Progenitor cell of endocrine pancreas (in vitro differentiated cells): ENCODE measurements at regions not wholly inside any gene's neighbourhood (a gene's known extent, or its start where the extent isn't known, plus 50 kb on each side); places are given as distances from the start of the nearest gene placed in this dataset.
"Not testable (repeated sequence)": the region's sequence is repeated elsewhere in the genome, so short reads cannot be mapped to it uniquely, and the experiment has no call there.

Source experiments
- DNase-seq: peaks from one replicate; pipeline ENCODE4 v3.0.0; 2021; ENCODE audit warnings: low spot score; ENCODE audit not compliant: unreplicated experiment
- H3K27ac Mint-ChIP-seq: 2 replicates; pipeline ENCODE4 v1.8.0; 2021; ENCODE audit warnings: mild to moderate bottlenecking, moderate library complexity, mixed read lengths
- H3K27me3 Mint-ChIP-seq: 2 replicates; pipeline ENCODE4 v1.8.0; 2021; ENCODE audit warnings: mixed read lengths
- H3K36me3 Mint-ChIP-seq: 2 replicates; pipeline ENCODE4 v1.8.0; 2022; ENCODE audit warnings: mixed read lengths; ENCODE audit not compliant: insufficient read depth
- H3K4me1 Mint-ChIP-seq: 2 replicates; pipeline ENCODE4 v1.8.0; 2021; ENCODE audit warnings: low read depth, mixed read lengths
- H3K4me3 Mint-ChIP-seq: 2 replicates; pipeline ENCODE4 v1.8.0; 2021; ENCODE audit warnings: low read depth, mild to moderate bottlenecking, moderate library complexity, mixed read lengths
- H3K9me3 Mint-ChIP-seq: 2 replicates; pipeline ENCODE4 v1.8.0; 2021; ENCODE audit warnings: low read depth, mixed read lengths
- TF ChIP-seq, protein P1 (sequence below): fragments of 200-600 bp; sonication (generic); IDR thresholded peaks from one replicate; pipeline ENCODE4 v1.5.0; 2021; ENCODE audit warnings: antibody characterized with exemption, mild to moderate bottlenecking; ENCODE audit not compliant: unreplicated experiment

DNA sequence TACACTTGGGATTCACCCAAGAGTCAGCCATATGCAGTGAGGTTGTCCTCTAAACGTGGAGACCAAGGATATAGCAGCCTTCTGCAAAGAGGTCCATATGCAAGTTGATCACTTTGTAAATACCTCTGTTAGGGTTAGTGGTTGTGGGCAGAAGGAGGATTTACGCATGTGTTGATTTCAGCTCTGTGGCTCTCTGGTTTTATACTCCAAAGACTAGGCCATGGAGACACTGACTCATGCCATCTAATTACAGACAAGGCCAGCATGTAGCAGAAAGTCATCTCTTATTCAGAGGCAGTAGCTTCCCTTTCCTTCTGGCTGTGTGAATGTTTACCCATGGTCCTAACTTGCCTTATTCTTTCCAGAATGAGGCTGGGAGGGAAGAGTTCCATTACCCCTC is 140.9 kb upstream of the GOLGA6L4 start:
- H3K27ac Mint-ChIP-seq, DNase-seq, H3K4me3 Mint-ChIP-seq, H3K9me3 Mint-ChIP-seq, H3K36me3 Mint-ChIP-seq, H3K4me1 Mint-ChIP-seq, H3K27me3 Mint-ChIP-seq: not testable (repeated sequence)

DNA sequence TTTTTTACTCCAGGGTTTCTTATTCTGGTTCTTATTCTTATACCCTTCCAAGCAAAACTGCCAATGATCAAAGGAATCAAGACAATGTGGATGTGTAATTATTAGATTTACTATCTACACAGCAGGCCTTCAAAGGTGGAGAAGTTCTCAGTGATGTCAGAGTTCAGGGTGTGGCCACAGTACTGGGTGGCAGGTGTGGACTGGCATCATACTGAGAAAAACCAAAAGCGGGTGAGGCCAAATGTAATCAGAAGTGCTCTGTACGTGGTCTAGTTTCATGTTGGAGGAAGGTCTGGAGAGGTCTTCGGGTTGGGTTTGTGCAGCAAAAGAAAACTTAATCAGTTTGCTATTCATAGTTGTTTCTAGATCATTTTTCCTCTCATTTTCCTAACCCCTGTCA is 138.5 kb upstream of the GOLGA6L4 start:
- DNase-seq, H3K9me3 Mint-ChIP-seq, H3K4me1 Mint-ChIP-seq, H3K27ac Mint-ChIP-seq, H3K4me3 Mint-ChIP-seq, H3K36me3 Mint-ChIP-seq, H3K27me3 Mint-ChIP-seq: not testable (repeated sequence)

DNA sequence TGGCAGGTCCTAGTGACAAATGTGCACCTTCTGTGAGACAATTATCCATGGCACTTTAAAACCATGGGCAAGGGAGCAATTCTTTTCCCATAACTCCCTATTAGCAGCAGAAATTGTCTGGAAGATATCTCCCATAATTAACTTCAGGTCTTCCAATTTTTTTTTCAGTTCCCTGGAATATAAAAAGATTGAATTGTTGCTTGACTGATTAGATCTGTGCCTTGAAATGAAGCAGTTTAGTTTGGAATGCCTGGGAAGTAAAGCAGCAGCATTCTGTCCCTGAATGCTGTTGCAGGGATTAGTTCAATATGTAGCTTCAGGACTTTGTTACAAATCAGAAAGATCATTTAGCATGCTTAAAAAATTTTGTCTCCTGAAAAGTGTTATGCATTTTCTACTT is 137.0 kb upstream of the GOLGA6L4 start:
- no peaks in the 10 kb centered on the region for H3K27me3 Mint-ChIP-seq
- DNase-seq: no peak

DNA sequence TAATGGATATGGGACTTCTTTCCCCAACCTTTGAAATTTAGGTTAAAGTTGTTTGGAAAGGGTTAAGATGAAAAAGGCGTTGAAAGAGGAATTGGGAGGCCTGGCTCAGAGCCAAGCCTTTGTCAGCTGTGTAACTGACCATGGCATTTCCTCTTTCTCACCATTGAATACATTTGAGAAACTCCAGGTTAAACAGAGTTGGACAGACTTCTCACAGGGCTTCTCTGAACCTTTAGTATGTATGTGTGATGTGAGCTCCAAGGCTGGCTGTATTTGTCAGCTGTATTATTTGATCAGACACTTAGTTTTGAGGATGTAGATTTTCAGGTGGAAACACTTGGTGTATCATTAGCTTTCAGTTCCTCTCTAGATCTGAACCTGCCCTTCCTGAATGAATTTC is 136.4 kb upstream of the GOLGA6L4 start:
- TF ChIP-seq, protein P1, sequence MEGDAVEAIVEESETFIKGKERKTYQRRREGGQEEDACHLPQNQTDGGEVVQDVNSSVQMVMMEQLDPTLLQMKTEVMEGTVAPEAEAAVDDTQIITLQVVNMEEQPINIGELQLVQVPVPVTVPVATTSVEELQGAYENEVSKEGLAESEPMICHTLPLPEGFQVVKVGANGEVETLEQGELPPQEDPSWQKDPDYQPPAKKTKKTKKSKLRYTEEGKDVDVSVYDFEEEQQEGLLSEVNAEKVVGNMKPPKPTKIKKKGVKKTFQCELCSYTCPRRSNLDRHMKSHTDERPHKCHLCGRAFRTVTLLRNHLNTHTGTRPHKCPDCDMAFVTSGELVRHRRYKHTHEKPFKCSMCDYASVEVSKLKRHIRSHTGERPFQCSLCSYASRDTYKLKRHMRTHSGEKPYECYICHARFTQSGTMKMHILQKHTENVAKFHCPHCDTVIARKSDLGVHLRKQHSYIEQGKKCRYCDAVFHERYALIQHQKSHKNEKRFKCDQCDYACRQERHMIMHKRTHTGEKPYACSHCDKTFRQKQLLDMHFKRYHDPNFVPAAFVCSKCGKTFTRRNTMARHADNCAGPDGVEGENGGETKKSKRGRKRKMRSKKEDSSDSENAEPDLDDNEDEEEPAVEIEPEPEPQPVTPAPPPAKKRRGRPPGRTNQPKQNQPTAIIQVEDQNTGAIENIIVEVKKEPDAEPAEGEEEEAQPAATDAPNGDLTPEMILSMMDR: no peak
- Mint-ChIP-seq H3K27ac (no peak overlapping the region), H3K27me3 (no peaks in the 10 kb centered on the region), H3K4me3 (no peak overlapping the region), H3K4me1 (no peaks in the 10 kb centered on the region), H3K9me3 (no peaks in the 10 kb centered on the region), H3K36me3 (no peaks in the 10 kb centered on the region)
- no peak for DNase-seq

More for the DNA sequence above, 137.0 kb upstream of the GOLGA6L4 start:
- TF ChIP-seq, protein P1: no peak
- no peak overlapping the region for H3K27ac Mint-ChIP-seq
- no peak overlapping the region for H3K4me3 Mint-ChIP-seq
- no peaks in the 10 kb centered on the region for H3K4me1 Mint-ChIP-seq
- no peaks in the 10 kb centered on the region for H3K36me3 Mint-ChIP-seq
- H3K9me3 Mint-ChIP-seq: no peaks in the 10 kb centered on the region

DNA sequence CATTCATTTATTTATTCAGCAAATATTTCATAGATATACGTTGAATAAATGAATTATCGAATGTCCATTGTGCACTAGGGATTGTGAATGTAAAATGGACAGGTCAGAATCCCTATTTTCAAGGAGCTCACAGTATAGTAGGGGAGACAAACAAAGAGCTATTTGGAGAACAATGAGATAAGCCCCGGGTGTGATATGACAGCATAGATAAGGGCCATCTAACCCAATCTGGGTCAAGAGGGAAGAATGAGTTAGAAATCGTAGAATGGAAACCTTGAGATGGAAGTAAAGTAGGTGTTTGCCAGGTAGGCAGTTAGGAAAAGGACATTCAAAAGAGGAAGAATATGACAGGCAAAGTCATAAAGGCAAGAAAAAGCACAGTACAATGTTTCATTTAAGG is 132.2 kb upstream of the GOLGA6L4 start:
- Mint-ChIP-seq H3K4me1 (no peaks in the 10 kb centered on the region), H3K27ac (no peak overlapping the region), H3K9me3 (no peaks in the 10 kb centered on the region), H3K27me3 (no peaks in the 10 kb centered on the region), H3K4me3 (no peak overlapping the region), H3K36me3 (peaks cover 1% of the 10 kb centered on the region)
- no peak for DNase-seq
- TF ChIP-seq, protein P1: no peak

DNA sequence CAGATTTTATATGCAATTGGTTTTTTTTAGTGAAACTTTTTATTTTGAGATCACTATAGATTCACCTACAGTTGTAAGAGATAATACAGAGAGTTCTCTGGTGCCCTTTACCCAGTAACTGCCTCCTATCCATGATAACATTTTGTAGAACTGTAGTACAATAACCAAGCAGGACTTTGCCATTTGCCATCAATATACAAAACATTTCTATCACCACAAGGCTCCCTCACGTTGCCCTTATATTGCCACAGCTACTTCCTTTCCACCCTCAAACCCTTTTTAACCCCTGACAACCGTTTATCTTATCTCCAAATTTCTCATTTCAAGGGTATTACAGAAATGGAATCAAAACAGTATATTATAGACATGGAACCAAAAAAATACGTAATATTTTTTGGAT is 130.7 kb upstream of the GOLGA6L4 start:
- Mint-ChIP-seq H3K27ac (no peak overlapping the region), H3K4me3 (no peak overlapping the region), H3K9me3 (no peaks in the 10 kb centered on the region), H3K36me3 (peaks cover 1% of the 10 kb centered on the region), H3K27me3 (no peaks in the 10 kb centered on the region), H3K4me1 (no peaks in the 10 kb centered on the region)
- TF ChIP-seq, protein P1: no peak
- no peak for DNase-seq
